ENCODE measurements at regions not wholly inside any gene's neighbourhood (a gene's known extent, or its start where the extent isn't known, plus 50 kb on each side); places are given as distances from the start of the nearest gene placed in this dataset.

DNA sequence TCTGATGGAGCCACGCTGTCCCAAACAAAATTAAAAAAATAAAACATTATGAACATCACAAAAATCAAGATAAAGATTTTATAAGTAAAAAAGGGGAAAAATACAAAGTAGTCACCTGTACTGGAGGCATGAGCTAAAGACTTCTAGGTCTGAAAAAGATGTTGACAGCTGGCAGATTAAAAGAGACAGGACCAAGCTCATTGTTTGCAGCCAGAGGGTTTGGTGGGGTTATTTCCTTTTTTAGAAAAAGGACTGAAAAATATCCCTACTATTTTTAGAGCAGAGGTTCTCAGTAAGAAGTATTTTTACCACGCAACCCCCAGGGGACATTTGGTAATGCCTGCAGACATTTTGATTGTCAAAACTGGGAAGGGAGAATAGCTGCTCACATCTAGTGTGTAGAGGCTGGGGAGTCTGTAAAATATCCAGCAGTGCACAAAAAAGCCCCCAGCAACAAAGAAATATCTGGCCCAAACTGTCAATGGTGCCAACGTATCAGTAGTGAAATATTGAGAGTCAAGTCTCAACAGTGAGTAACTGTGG, 353.4 kb downstream of the TLE1 start (continued):
- TF ChIP-seq, protein P1, sequence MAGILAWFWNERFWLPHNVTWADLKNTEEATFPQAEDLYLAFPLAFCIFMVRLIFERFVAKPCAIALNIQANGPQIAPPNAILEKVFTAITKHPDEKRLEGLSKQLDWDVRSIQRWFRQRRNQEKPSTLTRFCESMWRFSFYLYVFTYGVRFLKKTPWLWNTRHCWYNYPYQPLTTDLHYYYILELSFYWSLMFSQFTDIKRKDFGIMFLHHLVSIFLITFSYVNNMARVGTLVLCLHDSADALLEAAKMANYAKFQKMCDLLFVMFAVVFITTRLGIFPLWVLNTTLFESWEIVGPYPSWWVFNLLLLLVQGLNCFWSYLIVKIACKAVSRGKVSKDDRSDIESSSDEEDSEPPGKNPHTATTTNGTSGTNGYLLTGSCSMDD (CRISPR knock-in tag; IDR thresholded peaks at IDR 0.05) = no peak
- TF ChIP-seq, protein P2, sequence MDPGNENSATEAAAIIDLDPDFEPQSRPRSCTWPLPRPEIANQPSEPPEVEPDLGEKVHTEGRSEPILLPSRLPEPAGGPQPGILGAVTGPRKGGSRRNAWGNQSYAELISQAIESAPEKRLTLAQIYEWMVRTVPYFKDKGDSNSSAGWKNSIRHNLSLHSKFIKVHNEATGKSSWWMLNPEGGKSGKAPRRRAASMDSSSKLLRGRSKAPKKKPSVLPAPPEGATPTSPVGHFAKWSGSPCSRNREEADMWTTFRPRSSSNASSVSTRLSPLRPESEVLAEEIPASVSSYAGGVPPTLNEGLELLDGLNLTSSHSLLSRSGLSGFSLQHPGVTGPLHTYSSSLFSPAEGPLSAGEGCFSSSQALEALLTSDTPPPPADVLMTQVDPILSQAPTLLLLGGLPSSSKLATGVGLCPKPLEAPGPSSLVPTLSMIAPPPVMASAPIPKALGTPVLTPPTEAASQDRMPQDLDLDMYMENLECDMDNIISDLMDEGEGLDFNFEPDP (CRISPR knock-in tag; conservative IDR thresholded peaks at IDR 0.05) = no peak

DNA sequence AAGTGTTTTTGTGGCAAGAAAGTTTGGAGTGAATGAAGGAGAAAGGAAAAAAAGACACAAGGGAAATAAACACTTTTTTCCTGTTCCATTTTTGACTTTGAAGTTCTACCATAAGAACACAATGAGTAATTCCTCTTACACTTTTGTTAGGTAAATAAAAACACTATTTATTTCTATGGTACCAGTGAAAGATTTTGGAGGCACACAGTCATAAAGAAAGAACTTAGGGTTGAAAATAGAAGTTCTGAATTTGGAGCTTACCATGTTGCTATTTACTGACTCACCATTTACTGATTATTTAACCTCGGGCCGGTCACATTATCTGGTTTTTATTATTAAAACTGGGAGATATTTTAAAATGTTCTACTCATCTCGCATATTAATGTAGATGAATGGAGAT, 367.8 kb downstream of the TLE1 start:
- POLR2A ChIA-PET = no interaction called here
- intact Hi-C loops (cut with micrococcal nuclease; ENCODE audit: unreplicated experiment) (no loop called here), in situ Hi-C loops (cut with HindIII; ENCODE audit: extremely low pct_ligation_motif_present, low pct_unique_long_range_greater_than_20kb) (no loop called here)
- Histone ChIP-seq H3K36me3 (replicated peaks in 1 of 2; ENCODE audit: control insufficient read depth in 1 of 2, insufficient read depth in 2 of 2, low read length in 2 of 2) (no peaks in the 10 kb centered on the region), H3K4me2 (ENCODE audit: low read depth, low read length) (no peak overlapping the region), H2AFZ (ENCODE audit: low read length) (no peak overlapping the region), H3K9me3 (ENCODE audit: low read length) (peaks cover 6% of the 10 kb centered on the region; the same call in 1 of the 2 replicates), H3K27me3 (ENCODE audit: control insufficient read depth in 1 of 2, insufficient read depth in 2 of 2, low read length in 2 of 2) (no peaks in the 10 kb centered on the region), H4K20me1 (ENCODE audit: insufficient read depth, low read length) (no peaks in the 10 kb centered on the region), H3K9ac (ENCODE audit: insufficient read depth, low read depth, low read length) (no peak overlapping the region), H3K79me2 (ENCODE audit: insufficient read depth, low read length) (no peaks in the 10 kb centered on the region), H3K27ac (ENCODE audit: extremely low read length, insufficient read depth, low read length) (no peak overlapping the region), H3K4me3 (replicated peaks in 1 of 3; ENCODE audit: insufficient read depth in 1 of 3, low read depth in 2 of 3, low read length in 3 of 3) (no peak overlapping the region), H3K4me1 (ENCODE audit: insufficient read depth, low read length) (peaks cover 21% of the 10 kb centered on the region; the same call in 1 of the 2 replicates)
- no TSS peak for BruUV-seq (replicated peaks)
- WGBS (ENCODE audit: low lambda C conversion rate) = 22% methylated on average over 3 of the region's 3 CpGs
- CTCF ChIA-PET (ENCODE audit: low intra/inter-chr PET ratio, low total read pairs) = no interaction called here
- ATAC-seq (no peak), DNase-seq (ENCODE audit: low spot score) (no peak), FAIRE-seq (no peak)
- TF ChIP-seq, protein P3, sequence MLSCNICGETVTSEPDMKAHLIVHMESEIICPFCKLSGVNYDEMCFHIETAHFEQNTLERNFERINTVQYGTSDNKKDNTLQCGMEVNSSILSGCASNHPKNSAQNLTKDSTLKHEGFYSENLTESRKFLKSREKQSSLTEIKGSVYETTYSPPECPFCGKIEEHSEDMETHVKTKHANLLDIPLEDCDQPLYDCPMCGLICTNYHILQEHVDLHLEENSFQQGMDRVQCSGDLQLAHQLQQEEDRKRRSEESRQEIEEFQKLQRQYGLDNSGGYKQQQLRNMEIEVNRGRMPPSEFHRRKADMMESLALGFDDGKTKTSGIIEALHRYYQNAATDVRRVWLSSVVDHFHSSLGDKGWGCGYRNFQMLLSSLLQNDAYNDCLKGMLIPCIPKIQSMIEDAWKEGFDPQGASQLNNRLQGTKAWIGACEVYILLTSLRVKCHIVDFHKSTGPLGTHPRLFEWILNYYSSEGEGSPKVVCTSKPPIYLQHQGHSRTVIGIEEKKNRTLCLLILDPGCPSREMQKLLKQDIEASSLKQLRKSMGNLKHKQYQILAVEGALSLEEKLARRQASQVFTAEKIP (CRISPR knock-in tag; IDR thresholded peaks at IDR 0.05; ENCODE audit: borderline replicate concordance) = no peak
- TF ChIP-seq BRD4 (CRISPR knock-in tag; IDR thresholded peaks at IDR 0.05) (no peak), ZNF619 (CRISPR knock-in tag; IDR thresholded peaks at IDR 0.05) (no peak), JUN (CRISPR knock-in tag; IDR thresholded peaks at IDR 0.05) (no peak), MATR3 (CRISPR knock-in tag; IDR thresholded peaks at IDR 0.05) (no peak), SPEN (CRISPR knock-in tag; IDR thresholded peaks at IDR 0.05; ENCODE audit: low read depth) (no peak), ARNT (IDR thresholded peaks at IDR 0.05) (no peak), ESRRA (CRISPR knock-in tag; IDR thresholded peaks at IDR 0.05; ENCODE audit: low read depth) (no peak), KDM5B (CRISPR knock-in tag; IDR thresholded peaks at IDR 0.05; ENCODE audit: borderline replicate concordance) (no peak), SATB2 (CRISPR knock-in tag; IDR thresholded peaks at IDR 0.05) (no peak), KMT2B (CRISPR knock-in tag; IDR thresholded peaks at IDR 0.05) (no peak), ZSCAN22 (CRISPR knock-in tag; IDR thresholded peaks at IDR 0.05) (no peak)
- TF ChIP-seq, protein P4, sequence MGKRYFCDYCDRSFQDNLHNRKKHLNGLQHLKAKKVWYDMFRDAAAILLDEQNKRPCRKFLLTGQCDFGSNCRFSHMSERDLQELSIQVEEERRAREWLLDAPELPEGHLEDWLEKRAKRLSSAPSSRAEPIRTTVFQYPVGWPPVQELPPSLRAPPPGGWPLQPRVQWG (CRISPR knock-in tag; IDR thresholded peaks at IDR 0.05; ENCODE audit: borderline replicate concordance, low read depth) = no peak
- TF ChIP-seq, protein P5, sequence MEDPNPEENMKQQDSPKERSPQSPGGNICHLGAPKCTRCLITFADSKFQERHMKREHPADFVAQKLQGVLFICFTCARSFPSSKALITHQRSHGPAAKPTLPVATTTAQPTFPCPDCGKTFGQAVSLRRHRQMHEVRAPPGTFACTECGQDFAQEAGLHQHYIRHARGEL (CRISPR knock-in tag; IDR thresholded peaks at IDR 0.05) = no peak
